A204.1 (cell line): ENCODE measurements at regions not wholly inside any gene's neighbourhood (a gene's known extent, or its start where the extent isn't known, plus 50 kb on each side); places are given as distances from the start of the nearest gene placed in this dataset.
"Not testable (repeated sequence)": the region's sequence is repeated elsewhere in the genome, so short reads cannot be mapped to it uniquely, and the experiment has no call there.

Source experiments
- FAIRE-seq: peaks from 2 replicates; lab custom pipeline; 2012; peaks lifted over from hg19 to GRCh38; lab: Jason Lieb, UNC

DNA sequence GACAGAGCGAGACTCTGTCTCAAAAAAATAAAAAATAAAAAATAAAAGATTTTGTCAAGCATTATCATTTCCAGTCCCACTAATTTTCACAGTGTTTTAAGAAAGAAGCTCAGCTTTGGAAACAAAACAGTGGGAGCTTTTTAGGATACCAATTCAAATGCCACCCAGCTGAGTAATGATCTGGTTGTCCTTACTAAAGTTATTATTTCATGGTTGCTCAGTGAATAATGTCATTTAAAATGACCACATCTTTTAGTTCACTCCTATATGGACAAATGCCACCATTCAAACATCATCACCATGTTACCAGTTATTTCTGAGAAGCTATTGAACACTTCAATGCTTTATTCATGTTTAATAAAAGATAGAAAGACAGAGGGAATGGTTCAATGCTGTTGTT lies 365.0 kb downstream of the CCER1 start:
- FAIRE-seq = no peak

DNA sequence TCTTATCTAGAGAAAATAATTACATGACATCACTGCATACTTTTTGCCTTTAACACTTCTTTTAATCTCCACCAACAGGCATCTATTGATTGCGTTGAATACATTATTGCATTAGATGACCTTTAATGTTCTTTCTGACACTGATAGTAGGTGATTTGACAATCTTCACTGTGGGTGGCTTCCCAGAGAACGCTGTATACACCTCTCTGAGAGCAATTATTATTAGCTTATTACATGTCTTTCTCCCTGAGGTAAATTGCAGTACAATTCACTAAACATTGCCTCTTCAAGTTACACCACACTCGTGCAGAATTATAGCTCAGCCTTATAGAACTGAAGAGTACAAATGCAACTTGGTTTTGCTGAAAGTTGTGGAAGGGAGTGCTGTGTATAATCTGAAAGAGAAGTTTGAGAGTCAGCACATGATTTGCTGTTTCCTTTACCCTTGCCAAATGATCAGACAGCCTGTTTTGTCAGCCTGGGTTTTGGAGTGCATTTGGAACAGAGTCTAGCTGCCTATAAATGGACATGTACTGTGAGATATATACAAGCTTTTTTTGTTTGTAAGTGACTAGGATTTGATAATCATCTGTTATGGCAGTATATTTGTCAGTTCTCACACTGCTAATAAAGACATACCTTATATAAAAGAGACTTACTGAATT lies 369.2 kb downstream of the CCER1 start:
- FAIRE-seq = no peak

DNA sequence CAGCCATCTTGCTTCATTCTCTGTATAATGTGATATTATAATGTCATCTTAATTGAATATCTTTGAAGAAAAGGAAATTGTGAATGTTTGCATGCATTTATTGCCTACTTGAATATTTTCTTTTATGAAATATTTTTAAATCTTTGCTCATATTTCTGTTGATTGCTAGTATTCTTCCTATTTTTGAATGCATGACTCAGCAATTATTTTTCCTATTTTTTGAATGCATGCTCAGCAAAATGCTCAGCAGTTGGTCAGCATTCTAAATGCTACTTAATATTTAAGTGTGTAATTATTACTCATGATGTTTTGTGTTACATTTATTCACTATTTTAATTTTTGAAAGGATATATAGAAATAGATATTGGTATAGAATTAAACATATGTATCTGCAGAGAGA lies 378.3 kb downstream of the CCER1 start:
- no peak for FAIRE-seq

DNA sequence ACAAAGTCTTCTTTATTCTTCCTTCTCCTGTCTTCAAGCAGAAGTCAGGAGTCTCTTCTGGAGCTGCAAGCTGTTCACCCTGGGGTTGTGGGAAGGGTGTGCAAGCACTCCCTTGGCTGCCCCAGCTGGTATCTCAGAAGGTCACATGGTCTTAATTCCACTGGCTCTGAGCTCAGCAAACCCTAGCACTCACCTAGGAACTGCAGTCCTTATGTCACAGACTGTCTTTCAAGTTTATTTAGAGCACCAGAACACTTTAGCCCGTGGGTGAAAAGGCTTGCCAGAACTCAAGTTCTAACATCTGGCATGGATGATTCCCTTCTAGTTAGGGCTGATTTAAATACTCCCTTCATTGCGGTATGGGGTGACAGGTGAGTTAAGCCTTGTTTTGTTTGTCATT lies 379.0 kb downstream of the CCER1 start:
- no peak for FAIRE-seq

DNA sequence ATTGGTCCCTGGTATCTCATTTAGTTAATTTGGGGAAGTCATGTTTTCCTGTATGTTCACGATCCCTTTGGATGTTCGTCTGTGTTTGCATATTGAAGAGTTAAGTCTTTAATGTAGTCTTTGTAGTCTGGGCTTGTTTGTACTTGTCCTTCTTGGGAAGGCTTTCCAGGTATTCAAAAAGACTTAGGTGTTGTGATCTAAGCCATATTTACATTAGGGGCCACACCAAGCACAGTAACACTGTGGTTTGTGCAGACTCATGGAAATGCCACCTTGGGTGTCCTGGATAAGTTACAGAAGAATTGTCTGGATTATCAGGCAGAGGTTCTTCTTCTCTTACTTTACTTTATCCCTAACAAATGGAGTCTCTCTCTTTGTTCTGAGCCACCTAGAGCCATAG lies 380.3 kb downstream of the CCER1 start:
- no peak for FAIRE-seq

DNA sequence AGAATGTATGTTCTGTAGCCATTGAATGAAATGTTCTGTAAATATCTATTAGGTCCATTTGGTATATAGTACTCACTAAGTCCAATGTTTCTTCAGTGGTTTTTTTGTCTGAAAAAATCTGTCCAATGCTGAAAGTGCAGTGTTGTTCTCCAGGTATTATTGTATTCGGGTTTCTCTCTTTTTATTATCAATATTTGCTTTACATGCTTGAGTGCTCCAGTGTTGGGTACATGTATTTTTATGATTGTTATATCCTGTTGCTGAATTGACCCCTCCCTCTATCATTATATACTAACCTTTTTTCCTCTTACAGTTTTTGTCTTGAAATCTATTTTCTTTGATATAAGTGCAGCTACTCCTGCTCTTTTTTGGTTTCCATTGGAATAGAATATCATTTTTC lies 382.2 kb downstream of the CCER1 start:
- FAIRE-seq = no peak

DNA sequence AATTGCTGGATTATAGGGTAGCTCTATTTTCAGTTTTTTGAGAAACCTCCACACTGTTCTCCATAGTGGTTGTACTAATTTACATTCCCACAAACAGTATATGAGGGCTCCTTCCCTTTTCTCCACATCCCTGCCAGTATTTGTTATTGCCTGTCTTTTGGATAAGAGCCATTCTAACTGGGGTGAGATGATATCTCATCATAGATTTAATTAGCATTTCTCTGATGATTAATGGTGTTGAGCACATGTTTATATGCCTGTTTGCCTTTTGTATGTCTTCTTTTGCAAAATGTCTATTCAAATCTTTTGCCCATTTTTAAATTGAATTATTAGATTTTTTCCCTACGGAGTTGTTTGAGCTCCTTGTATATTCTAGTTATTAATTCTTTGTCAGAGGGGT lies 385.3 kb downstream of the CCER1 start:
- no peak for FAIRE-seq

DNA sequence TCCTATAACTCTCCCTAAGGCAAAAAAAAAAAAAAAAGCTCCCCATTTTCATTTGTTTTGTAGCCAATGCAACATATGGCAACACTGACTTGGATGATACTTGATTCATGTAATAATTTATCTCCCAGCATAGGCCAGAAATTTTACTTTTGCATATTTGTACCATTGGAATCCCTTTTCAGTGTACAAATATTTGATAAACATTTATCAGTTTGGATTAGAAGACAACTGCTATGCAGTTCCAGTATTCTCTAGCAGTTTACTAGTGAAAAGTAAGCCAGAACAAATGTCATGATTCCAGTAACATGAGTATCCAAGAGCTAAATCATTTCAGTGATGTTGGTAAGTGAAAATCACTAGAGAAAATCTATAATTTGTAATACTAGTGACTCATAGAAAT lies 392.3 kb downstream of the CCER1 start:
- no peak for FAIRE-seq

DNA sequence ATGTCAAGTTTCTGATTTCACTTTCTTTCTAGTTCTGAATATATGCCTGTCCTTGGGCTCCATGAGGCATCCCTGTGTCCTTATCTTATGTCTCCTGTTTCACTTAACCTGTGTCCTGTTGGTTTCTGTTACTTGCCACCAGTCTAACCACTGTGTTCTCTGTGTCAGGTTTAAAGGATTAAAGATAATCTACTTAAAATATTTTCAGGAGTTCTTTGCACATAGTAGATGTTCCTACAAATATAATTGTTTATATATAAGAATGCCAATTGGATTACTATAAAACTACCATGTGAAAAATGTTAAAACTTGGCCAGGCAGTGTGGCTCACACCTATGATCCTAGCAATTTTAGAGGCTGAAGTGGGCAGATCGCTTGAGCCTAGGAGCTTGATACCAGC lies 406.4 kb downstream of the CCER1 start:
- FAIRE-seq = no peak

DNA sequence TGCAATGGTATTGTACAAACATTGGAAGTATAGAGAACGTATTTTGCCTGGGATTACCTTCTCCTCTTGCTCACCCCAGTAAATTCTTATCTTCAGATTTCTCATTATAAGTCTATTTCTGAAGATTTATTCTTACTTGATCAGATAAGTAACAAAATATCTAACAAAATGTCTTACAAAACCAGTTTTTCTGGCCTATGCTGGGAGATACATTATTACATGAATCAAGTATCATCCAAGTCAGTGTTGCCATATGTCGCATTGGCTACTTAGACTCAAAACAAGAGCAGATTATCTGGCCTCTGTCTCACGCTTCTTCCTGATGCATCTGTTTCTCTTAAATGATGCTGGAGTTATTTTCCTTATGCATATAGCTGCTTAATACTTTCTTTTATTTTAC lies 408.5 kb downstream of the CCER1 start:
- FAIRE-seq = no peak

DNA sequence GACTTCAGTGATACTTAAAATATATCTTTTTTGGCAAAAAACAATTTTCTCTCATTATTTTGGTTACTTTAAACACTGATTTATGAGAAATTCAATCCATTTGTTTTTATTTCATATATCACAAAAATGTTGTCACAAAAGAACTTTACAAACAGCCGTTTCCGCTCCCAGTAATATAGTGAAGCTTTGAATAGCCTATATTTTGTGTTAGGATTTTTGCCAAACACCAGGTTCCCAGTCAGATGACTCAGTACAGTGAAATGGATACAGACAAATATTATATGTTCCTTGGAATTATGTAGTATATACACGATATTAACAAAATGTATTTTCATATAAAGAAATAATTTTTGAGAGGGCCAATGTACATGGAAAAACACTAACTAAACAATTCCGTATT lies 411.1 kb downstream of the CCER1 start:
- FAIRE-seq = no peak

DNA sequence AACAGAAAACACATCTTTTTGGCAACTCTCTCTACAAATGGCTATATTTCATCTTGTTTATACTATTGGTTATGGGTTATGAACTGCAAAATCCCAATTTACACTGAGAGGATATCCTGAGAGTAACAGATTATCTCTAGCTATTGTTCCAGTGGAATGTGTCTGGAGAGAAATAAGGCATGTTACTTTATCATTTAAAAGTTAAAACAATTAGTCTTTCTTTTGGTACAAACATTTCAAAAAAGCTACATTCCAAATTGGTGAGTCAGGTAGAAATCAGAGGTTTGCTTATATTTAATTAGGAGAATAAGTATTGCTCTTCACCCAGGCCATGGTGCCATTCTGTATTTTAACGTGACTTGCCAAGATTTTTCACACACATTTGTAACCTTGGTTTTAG lies 411.6 kb downstream of the CCER1 start:
- FAIRE-seq = no peak

DNA sequence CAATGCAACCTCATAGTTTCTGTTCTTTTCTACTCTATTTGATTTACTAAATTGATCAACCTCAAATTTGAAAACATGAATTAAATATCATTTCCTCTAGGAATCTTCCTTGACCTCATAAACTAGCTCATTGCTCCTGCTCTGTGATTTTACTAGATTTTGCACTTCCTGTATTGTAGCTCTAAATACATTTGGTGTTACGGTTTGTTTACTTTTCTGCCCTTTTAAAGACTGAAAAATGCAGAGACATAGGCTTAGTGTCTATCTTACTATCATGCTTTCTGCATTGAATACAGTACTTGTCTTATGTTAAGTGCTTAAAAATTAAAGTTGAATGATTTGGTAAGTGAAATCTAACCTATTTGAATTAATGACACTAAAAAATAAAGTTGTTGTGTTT lies 412.1 kb downstream of the CCER1 start:
- not testable (repeated sequence) for FAIRE-seq

DNA sequence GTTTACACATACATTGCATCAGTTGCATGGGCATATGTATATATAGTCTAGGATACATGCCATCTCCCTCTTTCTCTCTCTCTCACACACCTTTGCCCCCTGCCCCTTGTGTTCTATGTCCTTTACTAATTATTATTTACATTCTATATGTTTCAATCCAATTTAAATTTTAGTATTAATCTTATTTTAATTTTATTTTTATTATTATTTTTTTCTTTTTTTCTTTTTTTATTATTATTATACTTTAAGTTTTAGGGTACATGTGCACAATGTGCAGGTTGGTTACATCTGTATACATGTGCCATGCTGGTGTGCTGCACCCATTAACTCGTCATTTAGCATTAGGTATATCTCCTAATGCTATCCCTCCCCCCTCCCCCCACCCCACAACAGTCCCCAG lies 421.1 kb downstream of the CCER1 start:
- not testable (repeated sequence) for FAIRE-seq

DNA sequence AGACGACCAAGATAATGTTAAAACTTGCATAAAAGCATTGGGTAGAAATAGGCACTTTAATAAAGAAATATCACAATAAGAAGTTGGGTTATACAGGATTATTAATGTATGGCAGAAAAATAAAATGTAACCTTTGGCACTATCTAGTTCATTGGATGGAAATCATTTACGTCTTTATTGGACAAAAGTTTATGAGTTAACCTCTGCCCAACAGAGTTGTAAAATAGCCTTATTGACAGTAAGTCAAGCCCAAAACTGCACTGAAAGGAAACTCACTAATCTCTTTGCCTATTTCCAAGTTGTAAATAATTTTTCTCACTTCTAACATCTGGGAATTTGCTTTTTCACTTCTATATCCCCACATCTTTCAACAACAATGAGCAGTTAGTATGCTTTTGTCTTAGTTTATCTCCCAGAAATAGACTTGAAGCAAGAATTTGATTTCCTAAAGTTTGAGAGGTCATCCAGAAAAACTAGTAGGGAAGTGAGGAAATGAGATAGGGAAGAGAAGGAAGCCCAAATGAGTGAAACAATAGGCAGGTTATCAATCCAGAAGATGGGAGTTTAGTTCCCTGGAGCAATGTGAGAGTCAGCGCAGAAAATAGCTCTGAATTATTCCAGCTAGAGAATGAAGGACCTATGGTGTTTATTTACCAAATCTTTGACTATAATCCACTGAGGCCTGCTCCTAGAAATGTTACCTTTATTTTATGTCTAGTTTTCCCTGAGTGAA lies 434.8 kb downstream of the CCER1 start:
- FAIRE-seq = no peak

DNA sequence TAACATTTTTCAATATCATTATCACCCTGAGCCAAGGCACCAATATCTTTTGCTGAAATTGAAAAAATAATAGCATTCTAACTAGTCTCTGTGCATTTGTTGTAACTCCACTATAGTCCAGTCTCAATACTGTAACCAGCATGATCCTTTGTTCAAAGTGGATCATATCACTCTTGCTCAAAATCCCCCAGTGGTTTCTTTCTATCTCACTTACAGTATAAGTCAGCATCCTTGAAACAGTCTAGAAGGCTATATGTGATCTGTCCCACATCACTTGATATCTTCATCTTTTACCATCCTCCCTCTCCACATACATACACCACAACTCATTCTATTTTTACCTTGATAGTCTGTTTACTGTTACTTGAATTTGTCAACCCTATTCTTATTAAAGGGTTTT lies 435.7 kb downstream of the CCER1 start:
- FAIRE-seq = no peak

DNA sequence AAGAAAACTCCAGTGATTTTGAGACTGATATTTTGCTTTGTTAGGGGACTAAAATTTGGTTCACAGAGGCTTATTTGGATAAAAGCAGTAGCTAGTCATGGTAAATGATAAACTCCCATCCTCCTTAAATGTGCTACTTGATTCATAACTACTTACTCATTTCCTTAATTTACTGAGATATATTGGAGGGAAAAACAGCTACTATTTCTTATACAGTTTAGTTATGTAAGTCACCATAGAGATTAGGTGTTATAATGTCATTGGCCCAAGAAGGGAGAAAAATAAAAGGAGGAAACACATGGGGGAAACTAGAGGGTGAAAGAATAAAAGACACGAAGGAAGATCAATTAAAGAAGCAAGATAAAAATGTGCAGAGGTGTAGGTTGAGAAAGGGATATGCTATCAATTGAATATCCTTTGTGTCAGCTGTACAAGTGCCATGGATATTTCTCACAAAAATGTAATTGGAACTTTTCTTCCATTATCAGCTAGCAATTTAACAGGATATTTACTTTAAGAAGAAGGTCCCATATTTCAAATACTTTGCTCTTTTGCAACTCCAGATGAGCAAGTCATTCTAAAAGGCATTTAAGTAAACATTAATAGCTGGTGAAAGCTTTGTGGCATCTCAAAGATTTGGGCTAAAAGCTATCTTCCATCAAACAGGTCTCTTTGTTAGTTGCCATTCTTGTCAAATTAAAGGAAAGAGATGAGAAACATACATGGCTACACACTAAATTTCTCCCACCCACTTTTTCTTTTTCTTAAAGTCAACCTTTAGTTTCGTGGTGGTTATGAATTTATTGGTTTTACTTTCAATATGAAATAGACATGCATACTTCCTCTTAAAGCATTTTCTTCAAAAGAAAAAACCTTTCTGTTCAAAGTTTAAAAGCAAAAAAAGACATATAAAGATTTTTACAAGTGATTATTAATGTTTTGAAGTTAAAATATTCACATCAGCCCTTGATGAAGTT lies 439.5 kb downstream of the CCER1 start:
- FAIRE-seq = no peak

DNA sequence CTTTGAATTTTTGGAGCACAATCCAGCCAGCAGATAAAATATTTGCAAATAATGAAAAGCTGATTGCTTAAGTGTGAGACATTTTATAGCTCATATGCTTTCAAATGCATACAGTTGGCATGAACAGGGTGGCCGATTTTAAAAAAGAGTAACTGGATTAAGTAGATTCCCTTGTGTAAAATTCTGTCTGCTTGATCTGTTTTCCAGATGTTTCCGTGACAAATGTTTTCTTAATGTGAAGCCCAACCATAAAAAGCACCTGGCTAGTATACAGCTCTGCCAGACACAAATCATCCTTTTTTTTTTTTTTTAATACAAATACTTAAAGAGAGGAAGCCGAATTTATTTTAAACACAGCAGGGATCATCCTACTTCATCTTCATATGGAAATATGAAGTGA lies 440.7 kb downstream of the CCER1 start:
- no peak for FAIRE-seq

DNA sequence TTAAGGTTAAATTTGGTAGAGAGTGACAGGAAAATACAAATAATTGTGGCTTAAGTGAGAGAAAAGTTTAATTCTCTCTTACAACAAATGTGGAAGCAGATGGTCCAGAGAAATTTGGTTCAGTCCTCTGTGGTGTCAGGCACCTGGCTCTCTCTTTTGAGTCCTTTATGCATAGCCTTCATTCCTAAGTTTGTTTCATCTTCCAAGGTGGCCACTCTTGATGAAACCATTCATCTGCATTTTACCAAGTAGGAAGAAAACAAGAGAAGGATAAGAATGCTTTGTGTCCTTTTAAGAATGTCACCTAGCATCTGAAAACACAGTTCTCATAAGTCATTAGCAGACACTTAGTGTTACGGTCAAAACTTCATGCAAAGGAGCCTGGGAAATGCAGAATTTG lies 442.5 kb downstream of the CCER1 start:
- no peak for FAIRE-seq

DNA sequence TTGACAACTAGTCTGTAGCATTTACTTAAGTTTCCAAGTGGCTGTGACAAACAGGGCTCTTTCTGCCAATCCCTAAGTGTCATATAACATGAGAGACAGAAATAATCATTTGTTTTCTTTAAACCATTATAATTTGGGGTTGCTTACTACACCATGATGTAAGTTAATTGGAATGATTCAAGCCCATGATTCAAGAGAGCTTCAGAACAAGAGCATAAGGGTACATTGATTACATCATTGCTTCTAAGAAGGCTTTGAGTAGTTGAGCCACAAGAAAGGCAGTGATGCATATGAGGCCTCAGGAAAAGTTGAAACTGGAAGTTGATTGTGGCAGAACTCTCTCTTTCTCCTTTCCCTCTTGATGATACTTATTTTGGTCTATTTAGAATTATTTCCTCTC lies 444.0 kb downstream of the CCER1 start:
- no peak for FAIRE-seq

DNA sequence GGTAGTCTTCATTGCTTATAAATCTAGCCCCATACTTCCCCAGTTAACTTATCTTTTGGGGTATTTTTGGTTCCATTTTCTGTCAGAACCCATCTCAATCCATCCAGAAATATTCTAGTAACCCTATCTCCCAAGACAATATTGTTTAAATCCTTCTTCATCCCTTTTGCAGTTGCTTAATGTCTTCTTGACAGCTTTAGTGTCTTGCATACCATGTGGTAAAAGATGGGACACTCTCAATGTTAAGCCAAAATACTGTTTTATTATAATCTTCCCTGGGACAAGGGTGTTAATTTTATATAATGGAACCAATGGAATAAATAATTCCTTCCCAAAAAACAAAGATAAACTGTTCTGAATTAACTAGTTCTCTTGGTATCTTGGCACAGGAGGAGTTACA lies 450.2 kb downstream of the CCER1 start:
- no peak for FAIRE-seq

DNA sequence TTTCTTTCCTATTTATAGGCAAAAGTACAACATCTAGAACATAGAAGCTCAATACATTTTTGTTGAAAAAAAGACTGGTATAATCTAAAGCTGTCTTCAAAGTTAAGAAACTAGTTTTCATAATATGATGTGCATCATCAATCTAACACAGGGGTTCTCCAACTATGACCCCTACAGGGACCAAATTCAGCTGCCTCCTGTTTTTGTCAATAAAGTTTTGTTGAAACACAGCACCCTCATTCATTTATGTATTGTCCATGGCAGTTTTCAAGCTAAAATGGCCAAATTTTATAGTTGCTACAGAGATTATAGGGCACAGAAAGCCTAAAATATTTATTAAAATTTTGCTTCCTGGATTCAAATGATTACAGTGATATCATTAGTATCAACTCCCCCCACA lies 452.9 kb downstream of the CCER1 start:
- FAIRE-seq = no peak

DNA sequence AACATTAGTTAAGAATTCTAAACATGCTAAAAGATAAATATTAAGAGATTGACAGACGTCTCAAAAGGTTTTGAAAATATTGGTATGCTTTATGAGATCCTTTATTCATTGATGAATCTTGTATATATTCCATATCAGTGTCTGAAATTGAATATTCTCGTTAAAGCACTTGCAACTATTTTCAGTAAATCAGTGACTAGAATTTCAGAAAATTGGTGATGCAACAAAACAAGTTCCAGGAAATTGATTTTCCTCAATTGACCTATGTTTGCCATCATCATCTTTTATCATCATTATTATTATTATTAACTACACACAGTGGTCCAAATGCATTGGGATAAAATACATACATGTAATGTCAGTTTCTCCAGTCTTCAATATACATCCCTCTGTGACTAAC lies 453.6 kb downstream of the CCER1 start:
- no peak for FAIRE-seq
